BJ (cell line): ENCODE measurements at regions not wholly inside any gene's neighbourhood (a gene's known extent, or its start where the extent isn't known, plus 50 kb on each side); places are given as distances from the start of the nearest gene placed in this dataset.

Experiments
- CTCF ChIA-PET: fragments of 350-600 bp; formaldehyde crosslinking; extraction: SDS; loops from one replicate; lab custom pipeline; 2021; ENCODE audit warnings: antibody characterized with exemption, inconsistent platforms; lab: Yijun Ruan, JAX
- POLR2A ChIA-PET: fragments of 300-600 bp; sonication (Branson Sonifier 250); formaldehyde crosslinking; extraction: SDS; loops from one replicate; lab custom pipeline; 2021; ENCODE audit warnings: antibody characterized with exemption; lab: Charles Lee
- DNase-seq: peaks from one replicate; pipeline ENCODE4 v3.0.0-alpha.2; 2011; ENCODE audit warnings: low read depth
- H3K27me3 ChIP-seq: 2 replicates; pipeline ENCODE4 v1.6.0; 2011; ENCODE audit warnings: low read length; ENCODE audit not compliant: control insufficient read depth, insufficient read depth
- H3K36me3 ChIP-seq: 2 replicates; pipeline ENCODE4 v1.5.1; 2011; ENCODE audit warnings: low read length; ENCODE audit not compliant: control insufficient read depth, insufficient read depth
- H3K4me3 ChIP-seq: 2 replicates; pipeline ENCODE4 v1.5.1; 2011; ENCODE audit warnings: low read depth, mild to moderate bottlenecking, control low read depth, low read length
- TF ChIP-seq, protein P1 (sequence below): IDR thresholded peaks from 2 replicates; pipeline ENCODE4 v1.5.1; 2011; ENCODE audit warnings: low read depth, mild to moderate bottlenecking, control low read depth, inconsistent platforms, low read length, moderate library complexity; ENCODE audit not compliant: insufficient read depth

DNA sequence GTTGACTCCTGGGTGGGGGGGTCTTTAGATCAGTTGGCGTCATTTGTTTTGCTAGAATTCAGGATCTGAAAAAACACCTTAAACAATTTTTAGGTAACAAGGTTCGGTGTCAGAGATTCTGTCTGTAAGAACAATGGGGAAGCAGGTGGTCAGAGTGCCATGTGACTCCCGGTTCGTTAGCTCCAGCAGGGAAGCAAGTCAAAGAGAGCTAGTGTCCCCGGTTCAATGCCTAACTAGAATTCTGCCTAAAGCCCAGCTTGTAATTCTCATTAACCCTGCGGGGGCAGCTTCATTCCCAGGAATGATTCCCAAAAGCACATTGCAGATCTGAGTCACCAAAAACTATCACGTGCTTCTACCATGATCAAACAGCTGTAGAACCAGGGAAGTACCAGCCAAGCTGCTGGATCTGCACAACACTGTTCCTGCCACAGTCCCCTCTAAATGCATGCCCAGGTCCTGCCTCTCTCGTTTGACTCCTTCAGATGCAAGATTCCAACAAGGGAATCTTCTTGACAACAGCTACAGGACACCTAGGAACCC, 664.3 kb upstream of the CELF2 start:
- ChIA-PET CTCF (no interaction called here), POLR2A (no interaction called here)
- DNase-seq = no peak
- Histone ChIP-seq H3K4me3 (no peak overlapping the region), H3K36me3 (no peaks in the 10 kb centered on the region), H3K27me3 (no peaks in the 10 kb centered on the region)
- TF ChIP-seq, protein P1, sequence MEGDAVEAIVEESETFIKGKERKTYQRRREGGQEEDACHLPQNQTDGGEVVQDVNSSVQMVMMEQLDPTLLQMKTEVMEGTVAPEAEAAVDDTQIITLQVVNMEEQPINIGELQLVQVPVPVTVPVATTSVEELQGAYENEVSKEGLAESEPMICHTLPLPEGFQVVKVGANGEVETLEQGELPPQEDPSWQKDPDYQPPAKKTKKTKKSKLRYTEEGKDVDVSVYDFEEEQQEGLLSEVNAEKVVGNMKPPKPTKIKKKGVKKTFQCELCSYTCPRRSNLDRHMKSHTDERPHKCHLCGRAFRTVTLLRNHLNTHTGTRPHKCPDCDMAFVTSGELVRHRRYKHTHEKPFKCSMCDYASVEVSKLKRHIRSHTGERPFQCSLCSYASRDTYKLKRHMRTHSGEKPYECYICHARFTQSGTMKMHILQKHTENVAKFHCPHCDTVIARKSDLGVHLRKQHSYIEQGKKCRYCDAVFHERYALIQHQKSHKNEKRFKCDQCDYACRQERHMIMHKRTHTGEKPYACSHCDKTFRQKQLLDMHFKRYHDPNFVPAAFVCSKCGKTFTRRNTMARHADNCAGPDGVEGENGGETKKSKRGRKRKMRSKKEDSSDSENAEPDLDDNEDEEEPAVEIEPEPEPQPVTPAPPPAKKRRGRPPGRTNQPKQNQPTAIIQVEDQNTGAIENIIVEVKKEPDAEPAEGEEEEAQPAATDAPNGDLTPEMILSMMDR = no peak

DNA sequence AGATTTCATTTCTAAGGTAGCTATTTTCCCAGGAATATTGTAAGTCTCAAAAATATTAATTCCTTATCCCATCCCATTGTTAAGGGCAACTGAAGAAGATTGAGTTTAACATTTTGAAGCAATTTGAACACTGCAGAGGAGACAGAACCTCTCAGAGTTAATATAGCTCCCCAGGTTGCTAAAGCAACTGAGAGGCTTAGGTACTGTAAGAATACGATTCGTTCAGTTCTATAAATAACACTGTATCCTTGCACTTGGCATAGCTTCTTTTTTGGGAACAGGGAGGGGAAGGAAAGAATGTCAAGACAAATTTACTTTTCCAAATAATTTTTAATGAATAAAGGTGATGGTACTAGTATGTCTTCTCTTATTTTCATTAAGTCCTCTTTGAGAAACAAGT, 658.4 kb upstream of the CELF2 start:
- Histone ChIP-seq H3K27me3 (no peaks in the 10 kb centered on the region), H3K4me3 (no peak overlapping the region), H3K36me3 (no peaks in the 10 kb centered on the region)
- POLR2A ChIA-PET = no interaction called here
- CTCF ChIA-PET = no interaction called here
- no peak for DNase-seq
- TF ChIP-seq, protein P1 = no peak

DNA sequence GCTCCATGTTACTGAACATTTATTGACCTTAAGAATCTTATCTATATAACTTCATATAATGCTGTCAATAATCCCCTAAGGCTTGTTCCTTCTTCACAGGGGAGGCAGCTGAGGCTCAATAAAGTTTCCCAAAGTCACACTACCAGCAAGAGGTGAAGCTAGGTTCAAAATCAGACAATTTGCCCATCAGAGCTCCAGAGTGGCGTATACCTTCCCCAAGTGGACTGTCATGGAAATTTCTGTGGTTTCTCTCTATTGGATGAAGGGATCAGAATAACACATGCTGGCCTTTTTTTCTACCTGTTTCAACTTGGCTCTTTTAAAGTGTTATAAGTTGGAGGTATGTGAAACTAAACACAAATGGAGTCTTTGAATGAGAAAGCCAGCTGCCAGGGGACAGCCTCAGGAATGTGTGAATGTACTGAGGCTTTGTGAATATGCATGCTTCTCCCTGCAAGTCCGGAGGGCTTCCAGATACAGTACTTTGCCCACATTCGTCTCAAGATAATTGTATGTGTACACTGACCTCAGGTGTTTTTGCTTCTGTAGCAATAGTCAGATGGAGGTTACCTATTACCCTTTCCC, 656.3 kb upstream of the CELF2 start:
- TF ChIP-seq, protein P1 = no peak
- POLR2A ChIA-PET = no interaction called here
- CTCF ChIA-PET = no interaction called here
- H3K27me3 ChIP-seq = no peaks in the 10 kb centered on the region
- H3K36me3 ChIP-seq = no peaks in the 10 kb centered on the region
- H3K4me3 ChIP-seq = no peak overlapping the region
- no peak for DNase-seq

DNA sequence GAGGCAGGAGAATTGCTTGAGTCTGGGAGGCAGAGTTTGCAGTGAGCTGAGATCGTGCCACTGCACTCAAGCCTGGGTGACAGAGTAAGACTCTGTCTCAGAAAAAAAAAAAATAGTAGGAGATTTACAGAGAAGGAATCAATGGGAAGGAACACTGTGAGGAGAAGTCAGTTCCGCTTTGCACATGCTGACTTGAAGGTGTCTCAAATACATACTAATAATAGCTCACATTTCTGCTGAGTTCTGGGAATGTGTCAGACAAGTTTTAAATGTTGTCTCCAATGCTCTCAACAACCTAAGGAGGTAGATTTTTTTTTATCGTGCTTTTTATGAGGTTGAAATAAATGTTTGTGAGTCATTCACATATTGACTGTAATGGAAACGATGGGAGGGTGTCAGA, 654.9 kb upstream of the CELF2 start:
- Histone ChIP-seq H3K36me3 (no peaks in the 10 kb centered on the region), H3K27me3 (no peaks in the 10 kb centered on the region), H3K4me3 (no peak overlapping the region)
- DNase-seq = no peak
- TF ChIP-seq, protein P1 = no peak
- CTCF ChIA-PET = no interaction called here
- POLR2A ChIA-PET = no interaction called here

DNA sequence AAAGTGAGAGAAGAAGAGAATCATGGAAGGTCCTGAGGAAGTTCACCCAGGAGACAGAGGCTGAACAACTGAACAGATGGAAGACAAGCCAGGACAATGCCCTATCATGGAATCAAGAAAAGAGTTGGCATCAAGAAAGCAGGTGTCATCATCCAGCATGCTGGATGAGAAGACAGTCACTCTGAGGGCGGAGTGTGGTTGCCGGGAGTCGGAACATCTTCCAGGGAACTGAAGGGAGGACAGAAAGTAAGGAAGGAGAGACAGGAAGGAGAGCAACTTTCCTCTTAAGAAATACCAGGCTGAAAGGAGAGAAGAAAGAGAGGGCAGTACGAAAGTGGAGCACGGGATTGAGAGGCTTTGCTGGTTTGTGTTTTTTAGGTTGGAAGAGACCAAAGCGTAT, 654.5 kb upstream of the CELF2 start:
- CTCF ChIA-PET = no interaction called here
- DNase-seq = no peak
- TF ChIP-seq, protein P1 = no peak
- Histone ChIP-seq H3K4me3 (no peak overlapping the region), H3K27me3 (no peaks in the 10 kb centered on the region), H3K36me3 (no peaks in the 10 kb centered on the region)
- POLR2A ChIA-PET = no interaction called here
